Osteocyte (in vitro differentiated cells): ENCODE measurements at regions not wholly inside any gene's neighbourhood (a gene's known extent, or its start where the extent isn't known, plus 50 kb on each side); places are given as distances from the start of the nearest gene placed in this dataset.

Experiments
- DNase-seq: peaks from one replicate; pipeline ENCODE4 v3.0.0; 2021; ENCODE audit warnings: mixed read lengths; ENCODE audit not compliant: unreplicated experiment; ENCODE audit errors: extremely low spot score
- H3K27ac Mint-ChIP-seq: one replicate; pipeline ENCODE4 v1.8.0; 2021; ENCODE audit warnings: mild to moderate bottlenecking, mixed read lengths; ENCODE audit not compliant: unreplicated experiment
- H3K27me3 Mint-ChIP-seq: one replicate; pipeline ENCODE4 v1.8.0; 2021; ENCODE audit warnings: mixed read lengths; ENCODE audit not compliant: unreplicated experiment
- H3K36me3 Mint-ChIP-seq: one replicate; pipeline ENCODE4 v1.8.0; 2021; ENCODE audit warnings: mixed read lengths; ENCODE audit not compliant: unreplicated experiment
- H3K4me1 Mint-ChIP-seq: one replicate; pipeline ENCODE4 v1.8.0; 2021; ENCODE audit warnings: mixed read lengths; ENCODE audit not compliant: unreplicated experiment
- H3K4me3 Mint-ChIP-seq: one replicate; pipeline ENCODE4 v1.8.0; 2021; ENCODE audit warnings: mild to moderate bottlenecking, moderate library complexity, mixed read lengths; ENCODE audit not compliant: unreplicated experiment
- H3K9me3 Mint-ChIP-seq: one replicate; pipeline ENCODE4 v1.8.0; 2021; ENCODE audit warnings: mixed read lengths; ENCODE audit not compliant: unreplicated experiment
- CTCF ChIP-seq: fragments of 200-600 bp; sonication (generic); IDR thresholded peaks from 2 replicates; pipeline ENCODE4 v1.5.0; 2021; ENCODE audit warnings: antibody characterized with exemption, mild to moderate bottlenecking, moderate library complexity

GRCh38 chr13:90833951-90834350 is 513.5 kb upstream of the MIR17HG start:
- no peak for DNase-seq
- Mint-ChIP-seq H3K27ac (no peak overlapping the region), H3K4me3 (no peak overlapping the region), H3K27me3 (no peaks in the 10 kb centered on the region), H3K4me1 (no peaks in the 10 kb centered on the region), H3K9me3 (no peaks in the 10 kb centered on the region), H3K36me3 (no peaks in the 10 kb centered on the region)
- TF ChIP-seq CTCF, result no peak

GRCh38 chr13:90834700-90835099 is 512.8 kb upstream of the MIR17HG start:
- Mint-ChIP-seq H3K27ac (no peak overlapping the region), H3K36me3 (no peaks in the 10 kb centered on the region), H3K4me1 (no peaks in the 10 kb centered on the region), H3K27me3 (no peaks in the 10 kb centered on the region), H3K9me3 (no peaks in the 10 kb centered on the region), H3K4me3 (no peak overlapping the region)
- no peak for TF ChIP-seq CTCF
- DNase-seq, result no peak

GRCh38 chr13:90835826-90836225 is 511.7 kb upstream of the MIR17HG start:
- no peaks in the 10 kb centered on the region for H3K36me3 Mint-ChIP-seq
- no peaks in the 10 kb centered on the region for H3K9me3 Mint-ChIP-seq
- no peak for TF ChIP-seq CTCF
- H3K4me1 Mint-ChIP-seq, result no peaks in the 10 kb centered on the region
- no peak overlapping the region for H3K4me3 Mint-ChIP-seq
- H3K27me3 Mint-ChIP-seq, result no peaks in the 10 kb centered on the region
- no peak overlapping the region for H3K27ac Mint-ChIP-seq
- no peak for DNase-seq

GRCh38 chr13:90838317-90838960 is 509.0 kb upstream of the MIR17HG start:
- Mint-ChIP-seq H3K27me3 (no peaks in the 10 kb centered on the region), H3K9me3 (no peaks in the 10 kb centered on the region), H3K4me1 (no peaks in the 10 kb centered on the region), H3K27ac (no peak overlapping the region), H3K4me3 (no peak overlapping the region), H3K36me3 (no peaks in the 10 kb centered on the region)
- DNase-seq, result no peak
- TF ChIP-seq CTCF, result no peak

GRCh38 chr13:90839061-90839460 is 508.4 kb upstream of the MIR17HG start:
- Mint-ChIP-seq H3K27ac (no peak overlapping the region), H3K9me3 (no peaks in the 10 kb centered on the region), H3K27me3 (no peaks in the 10 kb centered on the region), H3K36me3 (no peaks in the 10 kb centered on the region), H3K4me1 (no peaks in the 10 kb centered on the region), H3K4me3 (no peak overlapping the region)
- no peak for DNase-seq
- no peak for TF ChIP-seq CTCF
